Anterior cingulate cortex (tissue), 58 donors: ENCODE measurements at regions not wholly inside any gene's neighbourhood (a gene's known extent, or its start where the extent isn't known, plus 50 kb on each side); places are given as distances from the start of the nearest gene placed in this dataset.
"Not testable (repeated sequence)": the region's sequence is repeated elsewhere in the genome, so short reads cannot be mapped to it uniquely, and the experiment has no call there.

Source experiments
- DNase-seq, 58 donors: peaks; one replicate each; lab custom pipeline; 2025; lab: John Stamatoyannopoulos, UW

- DNase-seq: peak in 1 of 58 donors; percentile 5
Observed at GRCh38 chr7:68936471-68937035, 661.7 kb upstream of the AUTS2 start.

- peak in 1 of 58 donors; percentile 17 for DNase-seq
Observed at GRCh38 chr7:68938151-68938550, 660.1 kb upstream of the AUTS2 start.

GRCh38 chr7:68943786-68944185, 654.5 kb upstream of the AUTS2 start:
- DNase-seq: no peak

- no peak for DNase-seq
Observed at GRCh38 chr7:68955656-68956055, 642.6 kb upstream of the AUTS2 start.

GRCh38 chr7:68958571-68958970, 639.7 kb upstream of the AUTS2 start:
- no peak for DNase-seq

GRCh38 chr7:68963552-68963951, 634.7 kb upstream of the AUTS2 start:
- no peak for DNase-seq

GRCh38 chr7:68964060-68964459, 634.2 kb upstream of the AUTS2 start:
- DNase-seq: no peak

GRCh38 chr7:68965351-68965750, 632.9 kb upstream of the AUTS2 start:
- DNase-seq: no peak

GRCh38 chr7:68967598-68967997, 630.7 kb upstream of the AUTS2 start:
- no peak for DNase-seq

- DNase-seq: no peak
Observed at GRCh38 chr7:68969571-68969970, 628.7 kb upstream of the AUTS2 start.

- no peak for DNase-seq
Observed at GRCh38 chr7:68971634-68972340, 626.5 kb upstream of the AUTS2 start.

- no peak for DNase-seq
Observed at GRCh38 chr7:68977385-68978055, 620.8 kb upstream of the AUTS2 start.

GRCh38 chr7:68978710-68979109, 619.6 kb upstream of the AUTS2 start:
- no peak for DNase-seq

GRCh38 chr7:68980011-68980410, 618.3 kb upstream of the AUTS2 start:
- no peak for DNase-seq

GRCh38 chr7:68980432-68980831, 617.8 kb upstream of the AUTS2 start:
- not testable (repeated sequence) for DNase-seq

- peak in 43 of 58 donors; percentile 0 to 67 (median 12) for DNase-seq
Observed at GRCh38 chr7:68984306-68984705, 614.0 kb upstream of the AUTS2 start.

- no peak for DNase-seq
Observed at GRCh38 chr7:68994841-68995240, 603.4 kb upstream of the AUTS2 start.

GRCh38 chr7:68998136-68998535, 600.1 kb upstream of the AUTS2 start:
- no peak for DNase-seq

- no peak for DNase-seq
Observed at GRCh38 chr7:69002416-69002815, 595.9 kb upstream of the AUTS2 start.

- DNase-seq: no peak
Observed at GRCh38 chr7:69012149-69012548, 586.1 kb upstream of the AUTS2 start.

- no peak for DNase-seq
Observed at GRCh38 chr7:69017208-69017607, 581.1 kb upstream of the AUTS2 start.

- no peak for DNase-seq
Observed at GRCh38 chr7:69018200-69018599, 580.1 kb upstream of the AUTS2 start.
